ENCODE measurements at regions not wholly inside any gene's neighbourhood (a gene's known extent, or its start where the extent isn't known, plus 50 kb on each side); places are given as distances from the start of the nearest gene placed in this dataset.

GRCh38 chrX:117707948-117708743 lies 408.5 kb downstream of the KLHL13 start:
- no peak for TF ChIP-seq ZNF140 (tag by site-specific recombination; IDR thresholded peaks at IDR 0.05)
- no peak for TF ChIP-seq ZBTB17 (tag by site-specific recombination; IDR thresholded peaks at IDR 0.05)
- no peak for TF ChIP-seq CTCF (tag by site-specific recombination; IDR thresholded peaks at IDR 0.05)
- TF ChIP-seq ZNF138 (tag by site-specific recombination; IDR thresholded peaks at IDR 0.05; ENCODE audit: borderline replicate concordance): no peak
- TF ChIP-seq ZBTB7A (tag by site-specific recombination; IDR thresholded peaks at IDR 0.05; ENCODE audit: low read depth): no peak
- no peak for TF ChIP-seq TCF7L2 (IDR thresholded peaks at IDR 0.05; ENCODE audit: borderline replicate concordance, low read depth, low read length)
- no peak for TF ChIP-seq ZNF274 (IDR thresholded peaks at IDR 0.05; ENCODE audit: low read length)
- no peak for TF ChIP-seq ZNF274 (tag by site-specific recombination; IDR thresholded peaks at IDR 0.05; ENCODE audit: borderline replicate concordance)
- TF ChIP-seq ZNF623 (tag by site-specific recombination; IDR thresholded peaks at IDR 0.05): no peak
- TF ChIP-seq ZFP41 (tag by site-specific recombination; IDR thresholded peaks at IDR 0.05; ENCODE audit: borderline replicate concordance): no peak
- no peak for TF ChIP-seq ZNF175 (tag by site-specific recombination; IDR thresholded peaks at IDR 0.05)
- TF ChIP-seq ZNF670 (tag by site-specific recombination; IDR thresholded peaks at IDR 0.05; ENCODE audit: low read depth): no peak
- TF ChIP-seq ZNF792 (tag by site-specific recombination; IDR thresholded peaks at IDR 0.05): no peak
- TF ChIP-seq, protein P1, sequence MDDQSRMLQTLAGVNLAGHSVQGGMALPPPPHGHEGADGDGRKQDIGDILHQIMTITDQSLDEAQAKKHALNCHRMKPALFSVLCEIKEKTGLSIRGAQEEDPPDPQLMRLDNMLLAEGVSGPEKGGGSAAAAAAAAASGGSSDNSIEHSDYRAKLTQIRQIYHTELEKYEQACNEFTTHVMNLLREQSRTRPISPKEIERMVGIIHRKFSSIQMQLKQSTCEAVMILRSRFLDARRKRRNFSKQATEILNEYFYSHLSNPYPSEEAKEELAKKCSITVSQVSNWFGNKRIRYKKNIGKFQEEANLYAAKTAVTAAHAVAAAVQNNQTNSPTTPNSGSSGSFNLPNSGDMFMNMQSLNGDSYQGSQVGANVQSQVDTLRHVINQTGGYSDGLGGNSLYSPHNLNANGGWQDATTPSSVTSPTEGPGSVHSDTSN (CRISPR knock-in tag; IDR thresholded peaks at IDR 0.05): no peak

Data from HEK293 (cell line).